Colonic mucosa (tissue), 4 donors: ENCODE measurements at regions not wholly inside any gene's neighbourhood (a gene's known extent, or its start where the extent isn't known, plus 50 kb on each side); places are given as distances from the start of the nearest gene placed in this dataset.

ENCODE experiments used
- DNase-seq: peaks from one replicate; pipeline ENCODE4 v3.0.0-alpha.2; 2020
- H3K27ac ChIP-seq: fragments of 200-600 bp; one replicate; pipeline ENCODE4 v1.8.0; 2021
- H3K27me3 ChIP-seq: fragments of 200-600 bp; one replicate; pipeline ENCODE4 v1.8.0; 2021
- H3K36me3 ChIP-seq: fragments of 200-600 bp; one replicate; pipeline ENCODE4 v1.8.0; 2021
- H3K4me1 ChIP-seq: fragments of 200-600 bp; one replicate; pipeline ENCODE4 v1.8.0; 2021; ENCODE audit warnings: mild to moderate bottlenecking
- H3K4me3 ChIP-seq: fragments of 200-600 bp; one replicate; pipeline ENCODE4 v1.8.0; 2021
- H3K9ac ChIP-seq, 2 donors: one replicate each; pipeline ENCODE4 v1.7.0; 2013; ENCODE audit warnings: control low read depth in 2 of 2, low read depth in 2 of 2, low read length in 2 of 2
- H3K9me3 ChIP-seq: fragments of 200-600 bp; one replicate; pipeline ENCODE4 v1.8.0; 2021
- intact Hi-C: fragments of 100-400 bp; cut with DNase I; formaldehyde crosslinking; loops from one replicate; pipeline ENCODE4 v1.14.1; 2022
- TF ChIP-seq, protein P1 (sequence below): fragments of 200-600 bp; IDR thresholded peaks from one replicate; pipeline ENCODE4 v1.8.0; 2022; ENCODE audit warnings: antibody characterized with exemption, mild to moderate bottlenecking
- donor health status: healthy.
- donor health status: DM: no; HTN: no; CAD: no.
- donor health status: DM: no; HTN: no; CAD: no.

DNA sequence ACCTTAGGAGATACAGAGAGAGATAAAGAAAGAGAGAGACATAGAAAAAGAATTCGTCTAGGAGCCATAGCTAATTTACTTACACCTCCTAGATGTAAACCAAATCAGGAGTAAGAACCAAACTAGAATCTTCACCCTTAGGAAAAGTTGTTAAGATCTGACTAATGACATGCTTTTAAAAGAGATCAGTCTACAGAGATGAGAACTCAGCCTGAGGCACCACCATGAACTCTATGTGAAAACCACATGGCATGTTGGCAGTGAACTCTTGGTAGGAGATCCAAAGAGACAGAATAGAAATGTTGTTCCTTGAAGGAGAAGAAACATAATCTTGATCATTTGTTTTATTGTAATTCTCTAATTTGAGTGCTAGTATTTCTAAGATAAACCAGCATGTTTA is 585.4 kb upstream of the ID2 start:
- no peaks in the 10 kb centered on the region for H3K9me3 ChIP-seq
- H3K9ac ChIP-seq = no peak overlapping the region
- no peaks in the 10 kb centered on the region for H3K4me1 ChIP-seq
- H3K4me3 ChIP-seq = no peak overlapping the region
- DNase-seq = no peak
- TF ChIP-seq, protein P1, sequence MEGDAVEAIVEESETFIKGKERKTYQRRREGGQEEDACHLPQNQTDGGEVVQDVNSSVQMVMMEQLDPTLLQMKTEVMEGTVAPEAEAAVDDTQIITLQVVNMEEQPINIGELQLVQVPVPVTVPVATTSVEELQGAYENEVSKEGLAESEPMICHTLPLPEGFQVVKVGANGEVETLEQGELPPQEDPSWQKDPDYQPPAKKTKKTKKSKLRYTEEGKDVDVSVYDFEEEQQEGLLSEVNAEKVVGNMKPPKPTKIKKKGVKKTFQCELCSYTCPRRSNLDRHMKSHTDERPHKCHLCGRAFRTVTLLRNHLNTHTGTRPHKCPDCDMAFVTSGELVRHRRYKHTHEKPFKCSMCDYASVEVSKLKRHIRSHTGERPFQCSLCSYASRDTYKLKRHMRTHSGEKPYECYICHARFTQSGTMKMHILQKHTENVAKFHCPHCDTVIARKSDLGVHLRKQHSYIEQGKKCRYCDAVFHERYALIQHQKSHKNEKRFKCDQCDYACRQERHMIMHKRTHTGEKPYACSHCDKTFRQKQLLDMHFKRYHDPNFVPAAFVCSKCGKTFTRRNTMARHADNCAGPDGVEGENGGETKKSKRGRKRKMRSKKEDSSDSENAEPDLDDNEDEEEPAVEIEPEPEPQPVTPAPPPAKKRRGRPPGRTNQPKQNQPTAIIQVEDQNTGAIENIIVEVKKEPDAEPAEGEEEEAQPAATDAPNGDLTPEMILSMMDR = no peak
- no peak overlapping the region for H3K27ac ChIP-seq
- H3K36me3 ChIP-seq = no peaks in the 10 kb centered on the region
- H3K27me3 ChIP-seq = no peaks in the 10 kb centered on the region
- intact Hi-C loops = no loop called here

DNA sequence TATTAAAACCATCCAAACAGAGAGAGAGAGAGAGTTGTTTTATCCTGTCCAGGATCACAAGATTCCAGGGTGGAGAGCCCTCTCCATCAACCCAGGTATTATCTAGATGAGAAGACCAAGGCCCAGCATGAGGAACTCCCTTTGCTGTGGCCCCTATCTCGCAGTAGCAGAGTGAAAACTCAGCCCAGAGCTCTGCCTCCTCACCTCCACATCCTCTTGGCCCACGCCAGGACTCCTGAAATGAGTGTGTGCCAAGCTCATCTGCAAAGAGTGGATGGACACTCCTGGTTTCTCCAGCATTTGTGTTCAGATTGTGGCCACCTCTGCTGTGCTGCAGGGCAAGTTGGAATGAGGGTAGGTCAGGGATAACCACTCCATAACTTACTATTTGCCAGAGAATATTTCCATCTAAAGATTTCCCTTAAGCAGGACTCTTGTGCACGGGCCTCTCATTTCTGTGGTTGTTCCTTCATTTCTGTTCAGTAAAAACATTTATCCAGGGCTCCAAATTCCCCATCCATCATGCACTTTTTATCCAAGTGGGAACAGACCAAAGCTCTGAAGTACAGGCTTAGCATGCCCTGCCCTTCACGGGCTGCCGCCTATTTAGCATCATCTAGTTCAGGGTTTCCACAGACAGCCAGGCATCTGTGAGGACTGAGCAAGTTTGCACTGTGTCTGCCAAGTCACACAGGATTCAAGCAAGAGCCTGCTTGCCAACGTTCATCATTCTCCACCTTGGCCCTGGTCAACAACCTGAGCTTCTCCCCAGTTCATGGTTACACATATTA is 583.2 kb upstream of the ID2 start:
- H3K9ac ChIP-seq = no peak overlapping the region
- intact Hi-C loops = no loop called here
- no peaks in the 10 kb centered on the region for H3K9me3 ChIP-seq
- TF ChIP-seq, protein P1 = no peak
- H3K4me1 ChIP-seq = no peaks in the 10 kb centered on the region
- no peak for DNase-seq
- H3K36me3 ChIP-seq = no peaks in the 10 kb centered on the region
- no peak overlapping the region for H3K27ac ChIP-seq
- H3K4me3 ChIP-seq = no peak overlapping the region
- H3K27me3 ChIP-seq = no peaks in the 10 kb centered on the region

DNA sequence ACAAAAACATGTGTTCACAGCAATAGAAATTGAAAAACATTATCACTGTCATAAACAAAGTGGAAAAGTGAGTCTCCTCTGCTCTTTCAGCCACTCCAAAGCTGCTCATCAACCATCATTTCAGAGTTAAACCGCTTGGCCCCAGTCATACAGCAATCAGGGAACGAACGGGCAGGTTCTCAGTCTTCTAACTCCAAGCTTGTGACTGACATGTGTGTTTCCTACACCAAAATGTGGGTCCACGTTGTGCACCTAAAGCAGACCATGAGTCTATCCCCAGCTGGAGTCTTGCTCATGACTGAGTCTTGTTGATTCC is 582.6 kb upstream of the ID2 start:
- Histone ChIP-seq H3K4me3 (no peak overlapping the region), H3K27me3 (no peaks in the 10 kb centered on the region), H3K9me3 (no peaks in the 10 kb centered on the region), H3K9ac (no peak overlapping the region), H3K27ac (no peak overlapping the region), H3K36me3 (no peaks in the 10 kb centered on the region), H3K4me1 (no peaks in the 10 kb centered on the region)
- no peak for DNase-seq
- intact Hi-C loops = no loop called here
- TF ChIP-seq, protein P1 = no peak

DNA sequence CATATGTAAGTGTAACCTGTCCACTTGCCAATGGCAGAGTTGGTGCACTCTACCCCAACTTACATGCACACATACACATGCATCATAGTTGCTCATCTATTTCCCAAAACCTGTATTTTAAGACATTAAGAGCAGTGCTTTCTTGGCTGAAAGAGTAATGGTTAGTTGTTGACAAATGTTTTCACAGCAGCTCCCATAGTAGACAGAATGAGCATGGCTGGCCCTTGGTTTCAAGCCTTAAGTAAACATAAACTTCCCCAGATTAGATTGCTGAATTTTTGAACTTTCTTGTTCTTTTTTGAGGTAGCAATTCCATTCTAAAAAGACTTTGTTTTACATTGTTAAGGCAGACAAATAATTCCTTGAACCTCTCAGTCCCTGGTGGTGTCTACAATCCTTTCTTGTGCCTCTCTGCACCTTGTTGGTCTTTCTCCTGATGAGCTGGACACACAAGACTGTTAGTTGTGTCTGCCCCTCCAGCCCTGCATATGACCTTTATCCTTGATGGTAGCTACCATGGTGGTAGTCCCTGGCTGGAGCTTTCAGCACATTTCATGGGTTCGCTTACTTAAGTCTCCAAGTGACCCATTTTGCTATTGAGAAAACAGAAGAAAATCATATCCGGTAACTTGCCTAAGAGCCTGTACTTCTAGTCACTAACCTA is 580.1 kb upstream of the ID2 start:
- Histone ChIP-seq H3K4me1 (no peaks in the 10 kb centered on the region), H3K27me3 (no peaks in the 10 kb centered on the region), H3K36me3 (no peaks in the 10 kb centered on the region), H3K9me3 (no peaks in the 10 kb centered on the region), H3K4me3 (no peak overlapping the region), H3K9ac (no peak overlapping the region), H3K27ac (no peak overlapping the region)
- intact Hi-C loops = no loop called here
- TF ChIP-seq, protein P1 = no peak
- DNase-seq = no peak

DNA sequence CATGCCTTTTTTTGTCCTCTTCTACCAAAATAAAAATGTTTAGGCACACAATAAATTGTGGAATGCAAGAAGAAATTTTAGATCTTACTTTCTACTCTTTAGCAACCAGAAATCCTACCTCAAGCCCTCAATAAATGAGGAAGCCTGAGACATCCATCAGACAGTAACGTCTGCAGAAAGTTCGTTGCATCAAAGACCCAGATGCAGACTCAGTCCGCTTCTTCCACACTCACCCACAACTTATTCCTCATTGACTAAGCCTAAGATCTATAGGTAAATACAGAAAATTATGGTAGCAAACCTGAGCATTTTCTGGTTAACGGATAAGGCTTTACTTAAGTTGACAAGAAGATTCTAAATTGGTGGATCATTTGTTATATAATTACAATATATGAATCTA is 579.4 kb upstream of the ID2 start:
- no peaks in the 10 kb centered on the region for H3K36me3 ChIP-seq
- no peak overlapping the region for H3K9ac ChIP-seq
- no peaks in the 10 kb centered on the region for H3K9me3 ChIP-seq
- H3K27me3 ChIP-seq = no peaks in the 10 kb centered on the region
- TF ChIP-seq, protein P1 = no peak
- no peak overlapping the region for H3K27ac ChIP-seq
- intact Hi-C loops = no loop called here
- H3K4me1 ChIP-seq = no peaks in the 10 kb centered on the region
- no peak overlapping the region for H3K4me3 ChIP-seq
- no peak for DNase-seq
